Hepatic stellate cell (primary cell): ENCODE measurements at regions not wholly inside any gene's neighbourhood (a gene's known extent, or its start where the extent isn't known, plus 50 kb on each side); places are given as distances from the start of the nearest gene placed in this dataset.
"Not testable (repeated sequence)": the region's sequence is repeated elsewhere in the genome, so short reads cannot be mapped to it uniquely, and the experiment has no call there.

Experiments used
- DNase-seq: peaks from one replicate; pipeline ENCODE4 v3.0.0; 2011; ENCODE audit warnings: low spot score

DNA sequence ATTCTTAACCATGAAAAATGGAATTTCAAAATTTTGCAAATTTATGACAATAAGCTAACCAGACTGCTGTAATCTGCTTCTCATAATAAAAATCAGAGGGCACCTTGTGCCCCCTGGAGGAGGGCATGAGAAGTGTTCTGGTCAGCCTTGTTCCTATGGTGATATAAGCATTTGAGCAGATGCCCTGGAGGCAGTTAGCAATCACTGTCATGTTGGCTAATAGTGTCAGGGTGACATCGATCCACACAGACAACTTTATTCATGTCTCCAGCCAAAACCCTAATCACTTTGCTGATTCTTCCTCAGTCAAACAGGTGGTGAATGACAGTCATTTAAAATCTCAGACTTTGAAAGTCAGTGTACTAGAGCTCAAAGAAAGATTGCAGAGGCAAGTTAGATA lies 943.0 kb downstream of the GALC start:
- DNase-seq: no peak

DNA sequence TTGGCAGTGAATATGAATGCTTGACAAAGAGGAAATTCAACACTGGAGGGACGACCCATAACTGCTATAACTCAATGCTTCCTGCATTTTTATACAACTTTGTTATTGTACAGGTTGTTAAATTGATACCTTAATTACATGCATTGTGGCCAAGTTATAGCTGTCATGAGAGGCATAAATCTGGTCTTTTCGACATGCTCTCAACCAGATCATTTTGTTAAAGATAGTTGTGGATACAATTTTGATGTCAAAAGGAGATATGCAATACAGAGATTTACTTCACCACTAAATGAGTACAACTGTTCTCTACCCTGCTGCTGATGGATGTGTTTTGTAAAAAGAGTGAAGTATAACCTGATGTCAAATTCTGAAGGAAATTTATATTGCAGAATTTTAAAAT lies 946.0 kb downstream of the GALC start:
- no peak for DNase-seq

DNA sequence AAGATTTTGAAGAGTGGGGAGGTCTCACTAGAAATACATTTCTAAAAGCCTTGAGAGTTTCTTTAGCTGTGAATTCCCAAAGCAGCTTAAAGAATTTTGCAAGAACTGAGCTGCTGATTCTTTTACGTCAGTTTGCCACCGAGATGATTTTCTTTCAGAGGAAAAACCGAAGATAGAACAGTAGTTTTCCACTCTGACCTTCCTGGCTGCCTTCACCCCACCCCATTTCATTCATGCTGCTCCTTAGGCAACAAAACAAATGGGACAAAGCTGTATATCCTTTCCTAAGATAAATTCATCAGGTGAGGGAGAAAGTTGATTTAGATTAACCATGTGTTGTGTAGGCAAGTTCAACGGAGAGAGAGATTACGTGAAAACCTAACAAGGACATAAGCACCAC lies 947.0 kb downstream of the GALC start:
- DNase-seq: no peak

DNA sequence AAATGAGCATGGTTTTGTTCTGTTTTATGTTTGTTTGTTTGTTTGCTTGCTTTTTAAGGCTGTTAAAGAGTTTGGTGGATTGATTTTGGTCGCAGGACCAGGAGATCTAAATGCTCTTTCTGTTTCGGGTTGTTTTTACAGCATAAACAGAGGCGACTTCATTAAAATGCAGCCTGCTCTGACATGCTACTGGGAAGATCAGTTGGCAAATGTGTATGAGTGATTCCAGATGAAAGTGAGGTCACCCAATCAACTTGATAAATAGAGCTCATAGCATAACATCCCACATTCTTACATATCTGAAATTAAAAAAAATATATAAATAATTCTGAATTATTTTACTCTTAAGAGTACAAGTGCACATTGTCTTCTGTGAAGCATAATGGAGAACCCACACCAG lies 947.7 kb downstream of the GALC start:
- DNase-seq: no peak

DNA sequence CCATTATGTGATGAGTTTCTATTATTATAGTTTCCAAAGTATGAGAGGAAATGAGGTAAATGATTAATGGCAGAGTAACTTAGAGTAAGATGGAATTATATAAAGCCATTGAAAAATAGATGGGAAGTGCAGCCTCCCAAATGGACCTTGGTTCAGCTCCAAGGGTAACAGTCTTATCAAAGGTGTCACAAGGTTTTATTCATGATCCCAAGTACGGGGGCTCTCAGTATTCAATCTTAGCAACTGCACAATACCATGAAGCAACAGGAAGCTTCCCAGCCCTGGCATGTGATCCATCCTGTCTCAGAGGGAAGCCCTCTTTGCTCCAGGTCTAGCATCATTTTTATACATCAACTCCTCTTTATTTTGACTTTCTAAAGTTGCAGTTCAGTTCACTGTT lies 948.2 kb downstream of the GALC start:
- no peak for DNase-seq

DNA sequence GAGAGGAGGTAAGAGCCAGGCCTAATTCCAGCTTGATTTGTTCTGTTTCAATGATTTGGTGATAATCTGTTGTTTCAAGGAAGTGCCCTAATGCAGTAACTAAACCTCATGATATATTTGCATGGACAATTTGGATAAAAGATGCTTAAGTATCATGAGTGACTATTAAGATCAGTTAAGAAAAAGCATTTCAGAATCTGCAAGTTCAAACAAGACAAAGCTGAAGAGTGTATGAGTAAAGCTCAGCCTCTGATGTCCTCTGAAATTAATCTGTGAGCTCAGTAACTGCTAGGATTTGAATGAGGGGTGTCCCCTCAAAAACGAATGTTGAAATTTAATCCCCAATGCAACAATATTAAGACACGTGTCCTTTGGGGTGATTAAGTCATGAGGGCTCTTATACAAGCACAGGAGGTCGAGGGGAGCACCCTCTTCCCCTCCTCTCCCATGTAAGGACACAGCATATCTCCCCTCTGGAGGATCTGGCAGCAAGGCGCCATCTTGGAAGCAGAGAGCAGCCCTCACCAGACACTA lies 949.2 kb downstream of the GALC start:
- no peak for DNase-seq

DNA sequence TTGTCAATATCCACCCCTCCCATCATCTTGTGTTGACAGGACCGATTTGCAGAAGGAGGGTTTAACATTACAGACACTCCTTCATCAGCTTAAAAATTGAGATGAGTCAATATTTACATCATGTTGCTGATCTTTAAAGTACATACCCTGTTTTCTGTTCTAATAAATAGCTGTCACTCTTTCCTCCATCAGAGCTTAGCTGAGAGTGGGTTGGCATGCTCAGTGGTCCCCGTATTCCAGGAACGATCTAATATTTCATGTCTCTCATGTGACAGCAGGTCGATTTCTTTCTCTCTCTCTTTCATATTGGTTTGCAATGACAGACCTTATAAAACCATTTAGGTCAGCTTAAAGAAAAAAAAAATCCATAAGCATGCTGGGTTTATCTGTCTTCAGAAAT lies 950.6 kb downstream of the GALC start:
- DNase-seq: no peak

DNA sequence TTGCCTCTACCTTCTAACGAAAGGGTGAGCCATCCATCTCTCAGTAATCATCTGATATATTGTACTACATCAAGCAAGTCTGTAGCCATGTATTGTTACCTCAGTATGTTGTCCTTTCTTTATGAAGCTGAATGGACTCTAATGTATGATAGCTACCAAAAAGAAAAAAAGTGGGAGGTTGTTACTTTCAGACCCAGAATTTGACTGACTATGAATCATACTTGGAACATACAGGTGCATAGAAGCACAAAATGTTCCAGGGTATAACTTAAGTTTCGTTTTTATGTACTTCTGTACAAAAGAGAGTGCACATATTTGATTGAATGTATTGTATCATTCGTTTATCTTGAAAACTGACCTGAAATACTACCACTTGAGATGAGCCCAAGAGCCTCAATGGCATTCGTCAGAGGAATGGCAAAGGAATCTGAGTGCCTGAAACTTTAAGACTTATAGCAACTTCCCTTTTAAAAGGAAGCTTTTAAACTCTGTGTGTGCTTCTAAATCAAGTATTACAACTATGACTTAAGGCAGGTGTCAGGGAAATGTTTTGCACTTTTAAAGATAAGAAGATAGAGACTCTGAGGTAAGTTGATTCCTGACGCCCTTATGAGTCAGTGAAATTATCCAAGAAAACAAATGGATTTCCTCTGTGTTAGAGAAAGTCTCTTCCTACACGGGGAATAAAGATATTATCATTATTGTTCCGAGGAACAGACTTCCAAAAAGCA lies 951.5 kb downstream of the GALC start:
- DNase-seq: no peak

DNA sequence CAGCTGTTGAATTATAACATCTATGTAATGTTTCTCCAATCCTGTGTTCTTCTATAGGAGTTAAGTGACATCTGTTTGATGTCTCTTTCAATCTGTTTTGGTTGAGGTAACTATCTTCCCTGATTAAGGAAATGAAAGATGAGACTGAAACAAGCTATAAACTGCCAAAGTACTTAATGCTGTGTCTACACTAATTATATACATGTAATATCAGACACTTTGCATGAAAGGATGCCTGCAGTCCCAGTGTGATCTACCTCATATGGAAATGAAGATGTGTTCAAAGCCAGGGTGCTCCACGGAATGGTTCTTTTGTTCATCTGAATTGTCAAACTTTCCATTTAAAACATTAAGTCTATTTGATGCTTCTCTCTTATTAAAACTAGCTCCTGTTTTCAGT lies 958.3 kb downstream of the GALC start:
- no peak for DNase-seq

DNA sequence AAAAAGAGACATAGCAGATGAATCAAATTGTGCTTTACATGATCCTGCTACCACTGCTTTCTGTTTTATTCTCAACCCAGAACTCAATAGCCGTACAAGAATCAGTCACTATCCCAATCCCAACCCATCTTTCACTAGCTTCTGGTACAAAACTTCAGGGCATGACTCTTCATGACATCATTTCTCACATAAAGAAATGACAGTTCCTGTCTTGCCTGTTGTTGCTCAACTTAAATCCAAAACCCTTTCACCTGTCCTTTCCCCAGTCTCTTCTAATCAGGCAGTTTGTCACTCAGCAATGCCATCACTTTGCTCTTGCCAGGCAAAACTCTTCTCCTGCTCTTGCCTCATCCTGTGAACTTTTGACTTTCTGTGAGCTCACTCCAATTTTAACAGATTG lies 962.8 kb downstream of the GALC start:
- DNase-seq: no peak

DNA sequence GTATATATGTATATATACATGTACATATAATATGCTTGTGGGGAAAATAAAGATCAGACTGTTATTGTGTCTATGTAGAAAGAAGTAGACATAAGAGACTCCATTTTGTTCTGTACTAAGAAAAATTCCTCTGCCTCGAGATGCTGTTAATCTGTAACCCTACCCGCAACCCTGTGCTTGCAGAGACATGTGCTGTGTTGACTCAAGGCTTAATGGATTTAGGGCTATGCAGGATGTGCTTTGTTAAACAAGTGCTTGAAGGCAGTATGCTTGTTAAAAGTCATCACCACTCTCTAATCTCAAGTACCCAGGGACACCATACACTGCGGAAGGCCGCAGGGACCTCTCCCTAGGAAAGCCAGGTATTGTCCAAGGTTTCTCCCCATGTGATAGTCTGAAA lies 972.9 kb downstream of the GALC start:
- not testable (repeated sequence) for DNase-seq

DNA sequence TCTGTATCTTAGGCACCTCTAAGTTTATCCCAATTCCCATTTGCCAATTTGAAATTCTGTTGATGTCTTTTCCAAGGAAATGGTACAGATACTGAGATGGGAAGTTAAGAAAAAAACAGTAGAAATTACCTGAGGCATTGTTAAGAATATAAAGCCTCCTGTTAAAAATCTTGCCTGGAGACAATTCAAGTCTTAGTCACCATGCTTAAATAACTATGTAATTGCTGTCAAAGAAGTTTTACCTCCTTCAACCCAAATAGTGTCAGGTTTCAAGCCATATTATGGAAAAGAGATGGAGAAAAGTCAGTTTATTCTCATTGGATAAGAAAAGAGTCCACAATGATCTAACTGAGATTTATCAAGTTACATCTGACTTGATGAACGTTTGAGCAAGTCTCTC lies 974.7 kb downstream of the GALC start:
- DNase-seq: no peak

DNA sequence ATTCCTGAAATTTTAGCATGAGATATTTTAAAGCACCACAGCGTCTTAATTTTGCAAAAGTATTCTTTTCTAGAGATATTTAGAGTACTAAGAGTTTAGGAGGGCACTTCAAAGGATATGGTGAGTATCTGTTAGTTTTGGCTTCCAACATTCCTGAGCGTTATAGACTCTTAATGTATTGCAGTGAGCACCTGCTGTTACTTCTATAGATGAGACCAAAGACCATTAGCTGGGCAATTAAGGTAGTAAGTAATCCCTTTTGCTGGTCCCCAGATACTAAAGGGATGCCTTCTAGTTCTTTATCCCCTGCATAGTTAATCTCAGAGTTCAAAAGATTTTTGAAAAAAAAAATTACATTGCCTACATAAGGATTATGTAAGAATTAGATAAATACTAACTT lies 975.6 kb downstream of the GALC start:
- no peak for DNase-seq

DNA sequence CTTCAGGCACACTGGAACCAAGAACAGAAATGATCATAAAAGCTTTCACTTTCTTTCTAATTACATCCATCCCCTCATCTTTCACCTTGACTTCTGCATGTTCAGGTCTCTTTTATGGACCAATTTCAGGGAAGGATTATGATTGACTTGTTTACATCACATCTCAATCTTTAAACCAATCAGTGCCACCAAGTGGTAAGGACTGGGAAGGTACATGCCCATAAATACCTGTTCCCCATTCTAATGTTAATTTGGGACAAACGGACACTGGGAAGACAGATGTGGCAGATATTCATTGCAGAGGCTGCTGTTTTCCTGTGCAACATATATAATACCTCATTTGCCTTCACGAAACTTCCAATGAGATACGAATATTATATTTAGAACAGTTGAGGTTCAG lies 978.1 kb downstream of the GALC start:
- DNase-seq: no peak

DNA sequence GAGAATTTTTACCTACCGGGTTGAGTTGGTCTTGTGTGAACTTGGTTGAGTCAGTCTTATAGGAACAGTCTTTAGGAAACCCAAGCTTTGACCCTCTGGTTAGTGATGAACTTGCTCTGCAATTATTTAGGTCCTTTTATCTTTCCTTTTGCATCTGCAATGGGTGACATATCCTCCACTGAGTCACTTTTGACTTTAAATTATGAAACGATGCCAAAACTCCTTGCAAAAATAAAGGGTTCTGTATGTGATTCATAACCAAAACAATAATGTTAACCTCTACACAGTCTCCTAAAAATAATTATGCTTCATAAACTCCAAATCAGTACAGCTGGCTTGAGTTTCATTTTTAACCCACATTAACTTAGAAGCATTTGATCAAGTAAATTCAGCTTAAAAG lies 979.4 kb downstream of the GALC start:
- no peak for DNase-seq

DNA sequence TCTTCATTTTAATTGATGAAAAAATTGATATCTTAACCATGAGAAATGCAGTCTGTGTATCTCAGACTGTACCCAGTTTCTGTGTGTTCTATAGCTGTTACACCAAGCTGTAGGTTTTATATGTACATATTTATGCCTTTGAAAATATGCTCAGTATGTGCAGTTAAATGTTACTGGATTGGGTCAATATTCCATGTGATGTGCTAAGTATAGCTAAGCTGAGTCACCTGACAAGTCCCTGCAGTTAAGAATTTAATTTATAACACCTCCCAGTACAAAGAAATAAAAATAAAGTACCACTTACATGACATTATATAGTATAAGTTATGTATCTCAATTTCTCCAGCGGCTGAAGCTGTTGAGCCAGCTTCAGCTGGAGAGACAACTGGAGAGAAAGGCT lies 984.0 kb downstream of the GALC start:
- no peak for DNase-seq

DNA sequence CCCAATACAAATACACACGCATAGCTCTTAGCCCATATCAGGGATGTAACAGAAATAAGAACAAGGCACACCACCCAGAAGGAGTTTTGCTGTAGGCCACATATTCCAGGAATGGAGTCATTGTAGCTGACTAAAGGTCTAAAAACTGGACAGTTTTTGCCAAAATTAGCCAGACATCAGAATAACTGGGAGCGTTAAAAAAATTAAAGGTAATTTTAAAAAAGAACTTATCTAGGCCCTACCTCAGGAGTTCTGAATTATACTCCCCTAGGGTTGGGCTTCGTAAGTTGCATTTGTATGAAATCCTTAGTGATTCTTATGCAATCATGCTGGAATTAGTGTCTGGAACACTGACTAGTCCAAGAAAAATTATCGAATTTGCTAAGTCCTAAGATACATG lies 987.7 kb downstream of the GALC start:
- no peak for DNase-seq

DNA sequence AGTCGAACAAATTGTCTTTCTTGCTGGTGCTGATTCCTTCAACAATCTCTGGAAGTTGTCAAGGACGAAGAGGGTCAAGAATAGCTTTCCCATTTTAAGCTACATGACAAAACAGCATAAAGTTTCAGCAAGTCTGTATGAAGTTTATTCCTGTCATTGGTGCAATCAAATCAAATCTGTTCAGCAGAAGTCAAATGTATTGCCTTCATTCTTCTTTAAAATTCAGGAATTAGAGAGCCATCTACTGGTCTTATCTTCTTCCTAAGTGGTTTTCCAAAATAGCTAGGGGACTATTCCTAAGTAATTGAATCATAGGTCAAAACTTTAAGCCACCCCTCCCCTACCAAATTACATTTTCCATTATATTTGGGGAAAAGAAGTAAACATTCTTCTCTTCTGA lies 990.2 kb downstream of the GALC start:
- no peak for DNase-seq

DNA sequence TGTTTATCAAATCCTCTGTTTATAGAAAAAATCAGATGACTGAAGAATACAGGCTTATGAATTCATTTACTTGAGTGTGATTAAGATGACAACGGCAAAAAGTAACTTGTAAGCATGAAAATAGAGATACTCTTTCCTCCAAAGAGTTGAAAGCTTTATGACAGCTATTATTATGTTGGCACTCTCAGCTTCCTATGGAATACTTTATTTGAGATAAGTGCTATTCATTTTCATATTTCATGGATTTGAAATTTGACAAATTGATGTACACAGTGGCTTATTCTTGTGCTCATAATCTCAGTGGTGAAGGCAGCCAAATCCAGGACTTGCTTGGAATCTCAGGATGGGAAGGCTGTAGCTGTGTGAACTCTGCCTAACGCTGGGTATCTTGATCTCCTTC lies 991.6 kb downstream of the GALC start:
- no peak for DNase-seq

DNA sequence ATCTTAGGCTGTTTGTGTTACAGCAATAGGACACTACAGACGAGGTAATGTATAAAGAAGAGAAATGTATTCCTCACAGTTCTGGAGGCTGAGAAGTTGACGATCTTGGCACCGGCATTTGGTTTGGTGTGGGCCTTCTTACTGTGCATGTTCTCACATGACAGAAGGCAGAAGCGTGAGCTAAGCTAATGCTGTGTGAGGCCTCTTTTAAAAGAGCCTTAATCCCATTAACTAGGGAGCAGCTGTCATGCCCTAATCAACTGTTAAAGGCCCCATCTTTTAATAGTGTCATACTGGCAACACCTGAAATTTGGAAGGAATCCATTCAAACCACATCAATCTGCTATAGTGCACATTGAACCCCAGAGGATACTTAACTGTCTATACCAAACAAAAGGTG lies 992.9 kb downstream of the GALC start:
- no peak for DNase-seq

DNA sequence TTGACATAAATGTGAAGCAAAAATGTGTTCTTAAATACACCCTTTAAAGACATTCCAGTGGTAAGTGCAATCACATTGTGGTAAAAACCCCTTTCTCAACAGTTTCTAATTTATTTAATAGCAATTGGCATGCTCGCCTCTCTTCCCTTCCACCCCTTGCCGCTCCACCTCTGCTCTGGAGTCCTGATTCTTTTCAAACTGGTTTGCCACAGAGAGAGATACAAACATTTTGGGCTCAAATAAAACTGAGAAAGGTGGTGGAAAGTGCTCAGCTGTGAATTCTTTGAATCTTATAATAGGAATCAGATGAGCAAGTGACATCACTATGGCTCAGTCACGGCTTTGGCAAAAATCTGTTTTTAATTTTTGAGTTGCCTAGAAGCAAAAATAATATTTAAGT lies 993.9 kb downstream of the GALC start:
- DNase-seq: no peak

DNA sequence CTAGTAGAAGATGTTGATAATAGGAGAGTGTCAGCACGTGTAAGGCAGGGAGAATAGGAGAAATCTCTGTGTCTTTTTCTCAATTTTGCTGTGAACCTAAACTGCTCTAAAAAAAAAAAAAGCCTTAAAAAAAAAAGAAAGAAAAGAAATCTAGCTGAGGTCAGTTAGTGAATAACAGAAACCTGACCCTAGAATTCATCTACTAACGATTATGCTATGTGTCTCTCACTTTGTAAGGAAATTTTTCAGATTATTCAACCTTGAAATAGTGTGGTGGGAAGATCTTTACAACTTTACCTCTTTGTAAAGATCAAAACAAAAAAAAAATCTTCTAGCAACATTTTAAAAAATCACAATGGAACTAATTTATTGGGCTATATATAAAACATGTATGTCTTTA lies 995.7 kb downstream of the GALC start:
- DNase-seq: no peak

DNA sequence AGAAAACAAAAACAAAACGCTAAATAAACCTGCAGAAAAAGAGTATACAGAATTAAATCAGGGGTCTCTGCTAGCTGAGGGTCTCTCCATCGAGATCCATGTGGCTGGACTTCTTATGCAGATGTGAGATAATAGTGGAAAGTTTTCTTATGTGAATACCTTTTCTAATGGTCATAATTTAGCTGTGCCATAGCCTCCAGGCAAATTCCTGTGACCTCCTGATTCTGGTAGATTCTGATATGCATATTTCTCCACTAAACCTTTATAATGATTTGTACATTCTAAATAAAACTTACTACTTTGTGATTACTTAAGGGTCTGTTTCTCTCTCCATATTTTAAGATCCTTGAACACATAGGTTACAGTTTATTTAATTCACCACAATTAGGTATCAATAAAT lies 1002.6 kb downstream of the GALC start:
- DNase-seq: no peak

DNA sequence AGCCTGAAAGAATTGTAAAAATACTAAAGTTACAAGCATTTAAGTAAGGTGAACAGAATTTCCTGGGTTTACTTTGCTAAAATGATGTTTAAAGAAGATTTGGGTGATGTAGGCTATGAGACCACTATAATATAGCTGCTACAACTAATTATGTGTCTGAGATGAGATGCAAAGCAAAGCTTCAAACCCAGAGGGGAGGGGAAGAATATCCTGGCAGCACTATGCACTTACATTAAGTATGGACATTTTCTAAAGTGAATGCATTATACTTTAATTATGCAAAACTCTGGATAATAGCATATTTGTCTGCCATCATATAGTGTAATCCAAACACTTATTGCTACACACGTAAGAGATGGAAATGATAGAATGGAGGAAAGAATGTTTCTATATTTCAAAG lies 1003.7 kb downstream of the GALC start:
- no peak for DNase-seq

DNA sequence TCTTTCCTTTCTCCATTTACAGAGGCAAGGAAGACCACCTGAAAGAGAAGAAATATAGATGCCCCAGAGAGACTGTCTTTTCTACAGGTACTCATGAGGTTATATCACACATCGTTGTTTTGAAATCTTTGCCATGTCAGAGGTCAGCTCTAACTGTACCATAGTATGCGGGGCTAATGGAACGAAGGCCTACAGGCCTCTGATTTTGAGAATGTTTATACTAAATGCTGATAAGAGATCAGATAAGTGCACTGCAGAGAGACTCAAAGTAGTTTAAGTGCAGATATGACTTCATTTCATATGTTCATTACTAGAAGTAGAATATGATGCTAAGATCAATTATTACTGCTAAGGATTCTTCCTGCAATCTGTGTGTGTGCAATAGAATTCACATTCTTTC lies 1005.0 kb downstream of the GALC start:
- no peak for DNase-seq
